Lung (tissue), 11 donors: ENCODE measurements at regions not wholly inside any gene's neighbourhood (a gene's known extent, or its start where the extent isn't known, plus 50 kb on each side); places are given as distances from the start of the nearest gene placed in this dataset.

ENCODE experiments used
- ATAC-seq: fragments of 200-7000 bp; cut with Tn5 transposase; one replicate; pipeline ENCODE4 v1.9.1; 2020; ENCODE audit warnings: moderate number of reproducible peaks; ENCODE audit not compliant: insufficient read depth, low FRiP score
- DNase-seq, 3 donors: peaks; one replicate each; pipeline ENCODE4 v3.0.0-alpha.2; 2013 to 2017
- H3K27ac ChIP-seq, 2 donors: one replicate each; pipeline ENCODE4 v1.5.1; 2013; ENCODE audit warnings: mild to moderate bottlenecking in 2 of 2, moderate library complexity in 2 of 2, control low read depth in 1 of 2, inconsistent platforms in 1 of 2, low read depth in 1 of 2, low read length in 1 of 2
- H3K27me3 ChIP-seq, 3 donors: one replicate each; pipeline ENCODE4 v1.5.1; 2013; ENCODE audit warnings: low read length in 2 of 3; ENCODE audit not compliant: control insufficient read depth in 3 of 3, insufficient read depth in 3 of 3
- H3K36me3 ChIP-seq, 4 donors: one replicate each; pipeline ENCODE4 v1.5.1; 2013; ENCODE audit warnings: low read length in 4 of 4, mild to moderate bottlenecking in 1 of 4, moderate library complexity in 1 of 4; ENCODE audit not compliant: control insufficient read depth in 4 of 4, insufficient read depth in 4 of 4
- H3K4me1 ChIP-seq, 5 donors: one replicate each; pipeline ENCODE4 v1.5.1; 2013; ENCODE audit warnings: low read length in 5 of 5, mild to moderate bottlenecking in 2 of 5, moderate library complexity in 1 of 5; ENCODE audit not compliant: control insufficient read depth in 5 of 5, insufficient read depth in 5 of 5
- H3K4me3 ChIP-seq: one replicate; pipeline ENCODE4 v1.5.1; 2013; ENCODE audit warnings: mild to moderate bottlenecking, control low read depth, moderate library complexity
- H3K9ac ChIP-seq, 2 donors: one replicate each; pipeline ENCODE4 v1.5.1; 2013; ENCODE audit warnings: low read length in 2 of 2, control low read depth in 1 of 2; ENCODE audit not compliant: insufficient read depth in 1 of 2
- H3K9me3 ChIP-seq, 4 donors: one replicate each; pipeline ENCODE4 v1.5.1; 2013; ENCODE audit warnings: low read length in 3 of 4, mild to moderate bottlenecking in 1 of 4, moderate library complexity in 1 of 4; ENCODE audit not compliant: control insufficient read depth in 4 of 4, insufficient read depth in 3 of 4
- WGBS, 2 donors: extraction: QIAGEN DNeasy Blood & Tissue Kit; methylation state at CpG; one replicate each; pipeline ENCODE4 v1.1.7; 2013; 5-methylcytosine and 5-hydroxymethylcytosine counted together
- TF ChIP-seq, protein P1 (sequence below): IDR thresholded peaks from 2 replicates; pipeline ENCODE4 v1.5.1; 2012; ENCODE audit warnings: mild to moderate bottlenecking; ENCODE audit errors: control extremely low read depth, extremely low read depth
- donor health status: control.
- donor health status: control.
- donor health status: Bipolar disorder and iron deficiency.
- donor health status: healthy.
- donor health status: DM: yes; HTN: yes; CAD: no.

DNA sequence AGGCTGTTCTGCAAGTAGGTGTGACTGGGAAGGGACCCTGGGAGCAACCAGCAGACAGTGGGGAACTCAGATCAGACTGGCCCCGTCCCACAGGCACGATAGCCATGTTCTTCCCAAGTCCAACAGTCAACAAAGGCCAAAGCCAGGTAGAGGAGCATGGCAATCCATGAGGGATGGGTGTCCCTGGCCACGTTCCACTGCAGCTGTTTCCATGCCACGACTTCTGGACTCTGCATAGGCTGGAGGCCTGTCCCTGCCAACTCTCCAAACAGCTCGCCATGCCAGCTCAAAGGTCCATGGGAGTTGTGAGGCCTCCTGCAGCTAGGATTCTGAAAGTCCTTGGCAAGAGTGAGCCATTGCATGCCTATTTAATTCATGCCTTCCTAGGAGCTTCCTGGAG, 459.8 kb downstream of the CDH8 start:
- Histone ChIP-seq H3K36me3 (no peaks in the 10 kb centered on the region), H3K4me1 (peaks cover 0 to 2% (median 0%) of the 10 kb centered on the region in 5 donors), H3K9me3 (peaks cover 0 to 12% (median 0%) of the 10 kb centered on the region in 4 donors), H3K27me3 (no peaks in the 10 kb centered on the region), H3K27ac (no peak overlapping the region), H3K9ac (no peak overlapping the region), H3K4me3 (no peak overlapping the region)
- DNase-seq (no peak), ATAC-seq (no peak)
- TF ChIP-seq, protein P1, sequence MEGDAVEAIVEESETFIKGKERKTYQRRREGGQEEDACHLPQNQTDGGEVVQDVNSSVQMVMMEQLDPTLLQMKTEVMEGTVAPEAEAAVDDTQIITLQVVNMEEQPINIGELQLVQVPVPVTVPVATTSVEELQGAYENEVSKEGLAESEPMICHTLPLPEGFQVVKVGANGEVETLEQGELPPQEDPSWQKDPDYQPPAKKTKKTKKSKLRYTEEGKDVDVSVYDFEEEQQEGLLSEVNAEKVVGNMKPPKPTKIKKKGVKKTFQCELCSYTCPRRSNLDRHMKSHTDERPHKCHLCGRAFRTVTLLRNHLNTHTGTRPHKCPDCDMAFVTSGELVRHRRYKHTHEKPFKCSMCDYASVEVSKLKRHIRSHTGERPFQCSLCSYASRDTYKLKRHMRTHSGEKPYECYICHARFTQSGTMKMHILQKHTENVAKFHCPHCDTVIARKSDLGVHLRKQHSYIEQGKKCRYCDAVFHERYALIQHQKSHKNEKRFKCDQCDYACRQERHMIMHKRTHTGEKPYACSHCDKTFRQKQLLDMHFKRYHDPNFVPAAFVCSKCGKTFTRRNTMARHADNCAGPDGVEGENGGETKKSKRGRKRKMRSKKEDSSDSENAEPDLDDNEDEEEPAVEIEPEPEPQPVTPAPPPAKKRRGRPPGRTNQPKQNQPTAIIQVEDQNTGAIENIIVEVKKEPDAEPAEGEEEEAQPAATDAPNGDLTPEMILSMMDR: no peak
- WGBS, 2 donors: 90 to 94% methylated on average over 5 of the region's 5 CpGs

DNA sequence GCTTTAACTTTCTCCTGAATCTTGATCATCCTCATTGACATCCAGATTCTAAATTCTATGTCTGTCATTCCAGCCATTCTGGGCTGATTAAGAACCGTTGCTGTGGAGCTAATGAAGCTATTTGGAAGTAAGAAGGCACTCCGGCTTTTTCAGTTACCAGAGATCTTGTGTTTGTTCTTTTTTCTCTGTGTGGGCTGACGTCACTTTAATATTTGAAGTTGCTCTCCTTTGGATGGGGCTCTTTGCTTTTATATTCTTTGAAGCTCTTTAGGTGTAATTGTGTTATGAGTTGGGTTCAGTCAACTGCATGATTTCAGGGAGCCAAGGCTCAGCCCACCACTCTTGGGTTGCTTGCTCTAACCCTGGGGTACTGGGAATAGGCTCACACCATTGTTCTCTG, 460.6 kb downstream of the CDH8 start:
- WGBS, 2 donors: 72 to 82% methylated on average over 3 of the region's 3 CpGs
- no peaks in the 10 kb centered on the region for H3K27me3 ChIP-seq
- ATAC-seq (no peak), DNase-seq (no peak)
- TF ChIP-seq, protein P1: no peak
- no peak overlapping the region for H3K9ac ChIP-seq
- no peak overlapping the region for H3K4me3 ChIP-seq
- H3K4me1 ChIP-seq: peaks cover 0 to 2% (median 0%) of the 10 kb centered on the region in 5 donors
- peaks cover 0 to 8% (median 0%) of the 10 kb centered on the region in 4 donors for H3K9me3 ChIP-seq
- H3K36me3 ChIP-seq: no peaks in the 10 kb centered on the region
- H3K27ac ChIP-seq: no peak overlapping the region

DNA sequence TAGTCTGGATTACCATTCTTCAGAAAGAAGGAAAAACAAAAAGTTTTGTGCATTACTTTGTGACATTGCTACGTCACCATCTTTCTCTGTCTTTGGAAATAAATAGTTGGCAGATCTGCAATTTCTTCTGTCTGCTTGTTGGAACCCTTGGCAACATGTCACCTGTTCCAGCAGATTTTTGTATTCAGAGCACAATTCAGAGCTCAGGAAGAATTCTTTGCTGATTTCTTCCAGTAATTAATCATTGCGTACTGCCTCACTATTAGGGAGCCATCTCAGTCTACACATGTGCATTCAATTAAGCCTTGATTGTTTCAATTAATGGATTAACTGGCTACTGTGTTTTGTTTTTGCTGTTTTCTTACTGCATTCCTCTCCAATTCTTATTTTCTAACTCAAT, 467.2 kb downstream of the CDH8 start:
- Histone ChIP-seq H3K9ac (no peak overlapping the region), H3K27ac (no peak overlapping the region), H3K4me1 (no peaks in the 10 kb centered on the region), H3K9me3 (no peaks in the 10 kb centered on the region), H3K27me3 (no peaks in the 10 kb centered on the region), H3K4me3 (no peak overlapping the region), H3K36me3 (no peaks in the 10 kb centered on the region)
- no peak for DNase-seq
- ATAC-seq: no peak
- WGBS, 2 donors: 88 to 92% methylated on average over 2 of the region's 2 CpGs
- TF ChIP-seq, protein P1: no peak

DNA sequence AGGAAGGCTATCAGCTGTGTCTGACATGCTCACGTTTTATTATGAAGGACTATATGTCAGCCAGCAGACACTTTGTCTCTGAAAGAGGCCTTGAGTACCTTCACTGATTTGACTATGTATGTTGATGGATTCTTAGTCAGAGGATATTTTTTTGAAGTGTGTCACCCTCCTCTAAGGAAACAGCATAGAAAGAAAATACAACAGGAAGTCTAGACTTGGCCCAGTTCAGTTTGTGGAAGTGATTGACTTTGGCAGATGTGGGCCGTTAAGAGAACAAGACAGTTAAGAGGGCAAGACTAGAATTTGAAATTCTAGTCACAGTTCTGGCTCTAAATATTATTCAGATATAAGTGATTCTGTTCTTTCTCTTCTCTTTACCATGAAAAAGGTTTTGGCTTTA, 471.5 kb downstream of the CDH8 start:
- Histone ChIP-seq H3K4me1 (no peaks in the 10 kb centered on the region), H3K36me3 (no peaks in the 10 kb centered on the region), H3K9ac (no peak overlapping the region), H3K9me3 (no peaks in the 10 kb centered on the region), H3K27ac (no peak overlapping the region), H3K27me3 (no peaks in the 10 kb centered on the region), H3K4me3 (no peak overlapping the region)
- WGBS, 2 donors: 19 to 28% methylated on average over 2 of the region's 2 CpGs
- DNase-seq (no peak), ATAC-seq (no peak)
- TF ChIP-seq, protein P1: no peak
